HCT116 (cell line): ENCODE measurements at regions not wholly inside any gene's neighbourhood (a gene's known extent, or its start where the extent isn't known, plus 50 kb on each side); places are given as distances from the start of the nearest gene placed in this dataset.

Source experiments
- ATAC-seq: fragments of 200-7000 bp; cut with Tn5 transposase; 2 replicates; pipeline ENCODE4 v1.9.1; 2020; ENCODE audit warnings: mild to moderate bottlenecking, moderate library complexity
- BruUV-seq: library from RNA; stranded (reverse); fragments of 400-500 nt; replicated peaks from 2 replicates; lab custom pipeline; 2021; lab: Mats Ljungman, UMichigan
- CTCF ChIA-PET: fragments of 300-600 bp; sonication (Branson Sonifier 250); formaldehyde crosslinking; loops from one replicate; lab custom pipeline; 2021; ENCODE audit warnings: antibody characterized with exemption; lab: Charles Lee
- POLR2A ChIA-PET: fragments of 300-600, 350-600 bp; sonication (Branson Sonifier 250); formaldehyde crosslinking; loops from one replicate; lab custom pipeline; 2021; ENCODE audit warnings: antibody characterized with exemption; lab: Charles Lee
- RAD21 ChIA-PET, 2 experiments: fragments of 300-600 bp; sonication (Branson Sonifier 250); formaldehyde crosslinking; loops; one replicate each; lab custom pipeline; 2023; ENCODE audit warnings: low total read pairs in 2 of 2; ENCODE audit not compliant: uncharacterized antibody in 2 of 2, unreplicated experiment in 2 of 2, low non-redundant PET in 1 of 2; lab: Charles Lee
- DNase-seq: peaks from one replicate; pipeline ENCODE4 v3.0.0-alpha.2; 2010; ENCODE audit warnings: low read depth, low spot score
- H2AFZ ChIP-seq: fragments of 200-600 bp; shearing (Covaris generic), sonication (generic); 2 replicates; pipeline ENCODE4 v1.6.1; 2017; ENCODE audit warnings: low read depth, mixed run types, mixed read lengths, antibody characterized with exemption, low read length; ENCODE audit not compliant: poor library complexity, severe bottlenecking
- H3K27ac ChIP-seq: 2 replicates; pipeline ENCODE4 v1.5.1; 2012; ENCODE audit warnings: low read depth, low read length
- H3K27me3 ChIP-seq: fragments of 200-600 bp; sonication (generic); 2 replicates; pipeline ENCODE4 v1.6.1; 2016; ENCODE audit warnings: mixed run types, low read length, mixed read lengths; ENCODE audit not compliant: insufficient read depth
- H3K36me3 ChIP-seq, 2 experiments: fragments of 200-500 bp in 1 of 2; fragments of 200-600 bp in 1 of 2; sonication (Bioruptor generic) in 1 of 2; sonication (generic) in 1 of 2; 2 replicates each; pipeline versions ENCODE4 v1.5.1 to v1.6.1; 2014 to 2016; ENCODE audit warnings: low read length in 2 of 2, inconsistent platforms in 1 of 2, mixed read lengths in 1 of 2, mixed run types in 1 of 2; ENCODE audit not compliant: insufficient read depth in 2 of 2, control insufficient read depth in 1 of 2
- H3K4me1 ChIP-seq, 2 experiments: fragments of 200-600 bp in 1 of 2; sonication (generic) in 1 of 2; 2 replicates each; pipeline versions ENCODE4 v1.5.1 to v1.6.1; 2012 to 2017; ENCODE audit warnings: low read length in 2 of 2, inconsistent platforms in 1 of 2, mild to moderate bottlenecking in 1 of 2, mixed read lengths in 1 of 2, mixed run types in 1 of 2, moderate library complexity in 1 of 2; ENCODE audit not compliant: insufficient read depth in 2 of 2, control insufficient read depth in 1 of 2
- H3K4me2 ChIP-seq: fragments of 200-600 bp; sonication (generic); 2 replicates; pipeline ENCODE4 v1.6.1; 2017; ENCODE audit warnings: mixed run types, low read length, mixed read lengths
- H3K4me3 ChIP-seq, 2 experiments: fragments of 200-600 bp in 1 of 2; sonication (generic) in 1 of 2; replicated peaks in 1 of 2; 2 replicates each; pipeline ENCODE4 v1.5.1; 2011 to 2016; ENCODE audit warnings: low read length in 2 of 2, control low read depth in 1 of 2, low read depth in 1 of 2, mild to moderate bottlenecking in 1 of 2, mixed read lengths in 1 of 2, mixed run types in 1 of 2
- H3K79me2 ChIP-seq: fragments of 200-600 bp; sonication (generic); 2 replicates; pipeline ENCODE4 v1.6.1; 2017; ENCODE audit warnings: mild to moderate bottlenecking, mixed run types, low read length, moderate library complexity, mixed read lengths; ENCODE audit not compliant: insufficient read depth
- H3K9ac ChIP-seq: fragments of 200-600 bp; sonication (generic); 2 replicates; pipeline ENCODE4 v1.6.1; 2016; ENCODE audit warnings: low read length, mixed read lengths
- H3K9me2 ChIP-seq: fragments of 200-600 bp; sonication (generic), shearing (Covaris generic); 2 replicates; pipeline ENCODE4 v1.6.1; 2017; ENCODE audit warnings: mixed run types, mild to moderate bottlenecking, moderate library complexity; ENCODE audit not compliant: insufficient read depth
- H3K9me3 ChIP-seq, 2 experiments: fragments of 200-500 bp in 1 of 2; fragments of 200-600 bp in 1 of 2; sonication (Bioruptor generic) in 1 of 2; sonication (generic) in 1 of 2; 2 replicates each; pipeline ENCODE4 v1.6.1; 2014 to 2017; ENCODE audit warnings: low read length in 2 of 2, mixed read lengths in 2 of 2, inconsistent platforms in 1 of 2, low read depth in 1 of 2, mild to moderate bottlenecking in 1 of 2, mixed run types in 1 of 2, moderate library complexity in 1 of 2; ENCODE audit not compliant: control insufficient read depth in 1 of 2, insufficient read depth in 1 of 2
- H4K20me1 ChIP-seq: fragments of 200-600 bp; sonication (generic), shearing (Covaris generic); 2 replicates; pipeline ENCODE4 v1.6.1; 2017; ENCODE audit warnings: mixed run types, mild to moderate bottlenecking, moderate library complexity; ENCODE audit not compliant: insufficient read depth
- CEBPB ChIP-seq: IDR thresholded peaks from 2 replicates; pipeline ENCODE4 v1.6.1; 2012; ENCODE audit warnings: low read depth
- CTCF ChIP-seq, 3 experiments: fragments of 200-600 bp in 1 of 3; sonication (generic) in 1 of 3; IDR thresholded peaks in 2 of 3; conservative IDR thresholded peaks in 1 of 3; 2 replicates each; pipeline ENCODE4 v1.5.1; 2012 to 2017; ENCODE audit warnings: low read depth in 2 of 3, low read length in 2 of 3, antibody characterized with exemption in 1 of 3, borderline replicate concordance in 1 of 3, control low read depth in 1 of 3, mild to moderate bottlenecking in 1 of 3, mixed read lengths in 1 of 3, mixed run types in 1 of 3, moderate library complexity in 1 of 3; ENCODE audit not compliant: insufficient read depth in 1 of 3
- FOSL1 ChIP-seq: IDR thresholded peaks from 2 replicates; pipeline ENCODE4 v1.6.1; 2012; ENCODE audit warnings: low read depth
- RAD21 ChIP-seq: IDR thresholded peaks from 2 replicates; pipeline ENCODE4 v1.6.1; 2012; ENCODE audit warnings: low read depth, mild to moderate bottlenecking
- REST ChIP-seq: IDR thresholded peaks from 2 replicates; pipeline ENCODE4 v1.6.1; 2012; ENCODE audit warnings: low read depth
- SIN3A ChIP-seq: IDR thresholded peaks from 2 replicates; pipeline ENCODE4 v1.6.1; 2012; ENCODE audit warnings: low read depth
- ZBTB33 ChIP-seq: IDR thresholded peaks from 2 replicates; pipeline ENCODE4 v1.6.1; 2011; ENCODE audit warnings: mild to moderate bottlenecking, low read length, moderate library complexity; ENCODE audit not compliant: insufficient replicate concordance; ENCODE audit errors: extremely low read depth
- intact Hi-C: fragments of 100-400 bp; cut with micrococcal nuclease; formaldehyde crosslinking; loops from 2 replicates; pipeline ENCODE4 v1.10.0; 2022

- TF ChIP-seq CTCF (IDR thresholded peaks at IDR 0.05 in 2 of 3, conservative IDR thresholded peaks at IDR 0.05 in 1 of 3; ENCODE audit: borderline replicate concordance in 1 of 3, insufficient read depth in 1 of 3, low read depth in 2 of 3, low read length in 2 of 3): peak; percentile 54 to 85 (median 65)
- TF ChIP-seq ZBTB33: no peak
- no peak for TF ChIP-seq FOSL1
- no peak for TF ChIP-seq REST
- TF ChIP-seq SIN3A: no peak
- TF ChIP-seq CEBPB: 0 out of 2 replicates have a peak, but pooled peaks have one; percentile 9
- TF ChIP-seq RAD21: peak; percentile 94
- TF ChIP-seq, all 23 proteins: peak for 3
- H3K9me2 ChIP-seq: no peaks in the 10 kb centered on the region
- no peaks in the 10 kb centered on the region for H3K9me3 ChIP-seq
- no peaks in the 10 kb centered on the region for H3K27me3 ChIP-seq
- BruUV-seq: no TSS peak
- CTCF ChIA-PET: no interaction called here
- H3K27ac ChIP-seq: no peak overlapping the region
- peaks cover 0 to 4% of the 10 kb centered on the region in 2 experiments; a peak in 2 of 4 replicates for H3K4me1 ChIP-seq
- ATAC-seq (peak; percentile 73), DNase-seq (peak; percentile 73)
- H3K4me2 ChIP-seq: peak overlapping the region; percentile 68
- no peaks in the 10 kb centered on the region for H3K79me2 ChIP-seq
- H4K20me1 ChIP-seq: no peaks in the 10 kb centered on the region
- intact Hi-C loops: loop anchor here (1.0 to 5.0 kb wide), 3 partner anchors 180 to 635 kb away; no protein-coding TSS in a partner anchor
- RAD21 ChIA-PET: no interaction called here
- peak overlapping the region; percentile 13 to 35; a peak in 3 of 4 replicates for H3K4me3 ChIP-seq
- POLR2A ChIA-PET: no interaction called here
- no peaks in the 10 kb centered on the region for H3K36me3 ChIP-seq
- peak overlapping the region; percentile 99 for H2AFZ ChIP-seq
- 0 out of 2 replicates have a peak overlapping the region, but pooled peaks have one; percentile 27 for H3K9ac ChIP-seq
These were observed 180.7 kb downstream of the GASK1B start for GRCh38 chr4:157992038-157992705.
